Left lung (tissue), 4 donors: ENCODE measurements at regions not wholly inside any gene's neighbourhood (a gene's known extent, or its start where the extent isn't known, plus 50 kb on each side); places are given as distances from the start of the nearest gene placed in this dataset.

ENCODE experiments used
- ATAC-seq: fragments of 200-7000 bp; cut with Tn5 transposase; one replicate; pipeline ENCODE4 v1.9.1; 2020; ENCODE audit warnings: moderate library complexity
- DNase-seq, 4 donors: peaks; one replicate each; pipeline ENCODE4 v3.0.0-alpha.2; 2013 to 2020
- H3K27ac ChIP-seq, 2 donors: fragments of 200-600 bp; sonication (generic) in 1 of 2; one replicate each; pipeline versions ENCODE4 v1.5.0 to v1.8.0; 2020 to 2021
- H3K27me3 ChIP-seq, 2 donors: fragments of 200-600 bp; sonication (generic) in 1 of 2; one replicate each; pipeline versions ENCODE4 v1.5.0 to v1.8.0; 2020 to 2021
- H3K36me3 ChIP-seq, 2 donors: fragments of 200-600 bp; sonication (generic) in 1 of 2; one replicate each; pipeline versions ENCODE4 v1.5.0 to v1.8.0; 2020 to 2021
- H3K4me1 ChIP-seq, 2 donors: fragments of 200-600 bp; one replicate each; pipeline ENCODE4 v1.8.0; 2021
- H3K4me3 ChIP-seq, 2 donors: fragments of 200-600 bp; sonication (generic) in 1 of 2; one replicate each; pipeline versions ENCODE4 v1.5.0 to v1.8.0; 2020 to 2021; ENCODE audit warnings: mild to moderate bottlenecking in 1 of 2
- H3K9me3 ChIP-seq, 2 donors: fragments of 200-600 bp; sonication (generic) in 1 of 2; one replicate each; pipeline versions ENCODE4 v1.5.0 to v1.8.0; 2020 to 2021
- CTCF ChIP-seq, 2 donors: fragments of 200-600 bp; sonication (generic) in 1 of 2; IDR thresholded peaks; one replicate each; pipeline versions ENCODE4 v1.5.0 to v1.8.0; 2021; ENCODE audit warnings: antibody characterized with exemption in 2 of 2
- intact Hi-C, 2 donors: fragments of 100-400 bp; cut with DNase I; formaldehyde crosslinking; loops; one replicate each; pipeline versions ENCODE4 v1.11.2 to v1.14.2; 2022
- donor health status: DM: no; HTN: yes; CAD: no.
- donor health status: DM: no; HTN: no; CAD: no.

GRCh38 chr4:41374490-41374889, 117.8 kb downstream of the UCHL1 start:
- intact Hi-C loops, result no loop called here
- peaks cover 0 to 12% of the 10 kb centered on the region in 2 donors for H3K4me1 ChIP-seq
- H3K4me3 ChIP-seq, result no peak overlapping the region
- H3K9me3 ChIP-seq, result peaks cover 0 to 6% of the 10 kb centered on the region in 2 donors
- H3K27ac ChIP-seq, result no peak overlapping the region
- no peak for TF ChIP-seq CTCF (IDR thresholded peaks at IDR 0.05)
- no peaks in the 10 kb centered on the region for H3K36me3 ChIP-seq
- DNase-seq, result no peak
- ATAC-seq, result peak; percentile 3
- H3K27me3 ChIP-seq, result no peaks in the 10 kb centered on the region

- H3K4me1 ChIP-seq, result peaks cover 2 to 10% of the 10 kb centered on the region in 2 donors
- DNase-seq, result no peak
- H3K4me3 ChIP-seq, result no peak overlapping the region
- no peaks in the 10 kb centered on the region for H3K36me3 ChIP-seq
- H3K27me3 ChIP-seq, result no peaks in the 10 kb centered on the region
- peak overlapping the region in 1 of 2 donors; percentile 0 for H3K27ac ChIP-seq
- peaks cover 0 to 6% of the 10 kb centered on the region in 2 donors for H3K9me3 ChIP-seq
- TF ChIP-seq CTCF (IDR thresholded peaks at IDR 0.05), result no peak
- peak; percentile 93 for ATAC-seq
- intact Hi-C loops, result no loop called here
Observed at GRCh38 chr4:41375561-41375960, 118.8 kb downstream of the UCHL1 start.

DNA sequence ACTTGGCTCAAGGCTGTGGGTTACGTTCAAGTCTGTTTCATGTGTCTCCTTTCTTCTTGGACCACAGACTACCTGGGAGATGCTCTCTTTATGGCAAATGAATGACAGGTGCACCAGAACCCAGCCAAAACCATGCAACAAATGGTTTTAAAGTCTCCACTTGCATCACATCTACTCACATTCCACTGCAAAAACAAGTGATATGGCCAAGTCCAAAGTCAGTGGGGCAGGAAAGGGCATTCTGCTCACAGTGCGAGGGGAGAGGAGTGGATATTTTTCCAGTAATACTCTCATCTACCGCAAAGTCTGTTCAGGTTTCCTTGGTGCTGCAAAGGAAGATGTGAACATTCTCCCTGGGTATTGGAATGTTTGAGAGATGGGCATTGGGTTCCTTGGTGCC, 120.5 kb downstream of the UCHL1 start:
- TF ChIP-seq CTCF (IDR thresholded peaks at IDR 0.05), result no peak
- peaks cover 10 to 11% of the 10 kb centered on the region in 2 donors for H3K4me1 ChIP-seq
- ATAC-seq (no peak), DNase-seq (no peak)
- no peak overlapping the region for H3K27ac ChIP-seq
- intact Hi-C loops, result no loop called here
- H3K27me3 ChIP-seq, result no peaks in the 10 kb centered on the region
- H3K36me3 ChIP-seq, result no peaks in the 10 kb centered on the region
- peaks cover 0 to 6% of the 10 kb centered on the region in 2 donors for H3K9me3 ChIP-seq
- no peak overlapping the region for H3K4me3 ChIP-seq

DNA sequence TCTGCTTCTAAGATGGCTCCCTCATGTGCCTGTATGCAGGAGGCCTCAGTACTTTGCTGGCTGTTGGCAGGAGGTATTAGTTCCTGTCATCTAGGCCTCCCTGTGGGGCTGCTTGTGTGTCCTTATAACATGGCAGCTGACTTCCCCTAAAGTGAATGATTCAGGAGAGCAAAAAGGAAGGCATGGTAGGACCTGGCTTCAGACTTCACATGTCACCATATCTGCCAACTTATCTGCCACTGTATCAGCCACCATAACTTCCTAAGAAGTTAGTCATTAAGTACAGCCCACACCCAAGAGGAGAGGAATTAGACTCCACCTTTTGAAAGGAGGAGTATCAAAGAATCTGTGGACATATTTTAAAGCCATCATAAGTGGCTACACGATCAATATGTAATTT, 122.5 kb downstream of the UCHL1 start:
- H3K4me1 ChIP-seq, result peaks cover 7 to 11% of the 10 kb centered on the region in 2 donors
- peaks cover 0 to 6% of the 10 kb centered on the region in 2 donors for H3K9me3 ChIP-seq
- intact Hi-C loops, result no loop called here
- H3K27ac ChIP-seq, result no peak overlapping the region
- no peaks in the 10 kb centered on the region for H3K36me3 ChIP-seq
- ATAC-seq (no peak), DNase-seq (no peak)
- no peak for TF ChIP-seq CTCF (IDR thresholded peaks at IDR 0.05)
- no peaks in the 10 kb centered on the region for H3K27me3 ChIP-seq
- H3K4me3 ChIP-seq, result no peak overlapping the region

- intact Hi-C loops, result no loop called here
- Histone ChIP-seq H3K4me1 (peaks cover 10 to 24% of the 10 kb centered on the region in 2 donors), H3K9me3 (peaks cover 0 to 6% of the 10 kb centered on the region in 2 donors), H3K27ac (no peak overlapping the region), H3K36me3 (no peaks in the 10 kb centered on the region), H3K4me3 (no peak overlapping the region), H3K27me3 (no peaks in the 10 kb centered on the region)
- no peak for DNase-seq
- no peak for TF ChIP-seq CTCF (IDR thresholded peaks at IDR 0.05)
- no peak for ATAC-seq
Observed at GRCh38 chr4:41380511-41381157, 123.9 kb downstream of the UCHL1 start.
